H1 (cell line): ENCODE measurements at regions not wholly inside any gene's neighbourhood (a gene's known extent, or its start where the extent isn't known, plus 50 kb on each side); places are given as distances from the start of the nearest gene placed in this dataset.

Experiments used
- CTCF ChIA-PET: fragments of 300-600 bp; sonication (Branson Sonifier 250); formaldehyde crosslinking; loops from one replicate; lab custom pipeline; 2021; ENCODE audit not compliant: partially characterized antibody; lab: Charles Lee
- POLR2A ChIA-PET: fragments of 300-600 bp; sonication (Branson Sonifier 250); formaldehyde crosslinking; loops from one replicate; lab custom pipeline; 2021; ENCODE audit warnings: inconsistent platforms; ENCODE audit not compliant: partially characterized antibody; lab: Charles Lee
- DNase-seq, 2 experiments: peaks; one replicate each; pipeline versions ENCODE4 v3.0.0 to v3.0.0-alpha.2; 2010 to 2022; ENCODE audit warnings: low spot score in 2 of 2, low read depth in 1 of 2, mixed read lengths in 1 of 2
- FAIRE-seq: peaks from 2 replicates; lab custom pipeline; 2011; peaks lifted over from hg19 to GRCh38; lab: Jason Lieb, UNC
- H2AFZ ChIP-seq: 2 replicates; pipeline ENCODE4 v1.8.1; 2012; ENCODE audit warnings: low read length, inconsistent platforms
- H2AK5ac ChIP-seq: 2 replicates; pipeline ENCODE4 v1.6.1; 2013; ENCODE audit warnings: low read depth, low read length
- H2BK120ac ChIP-seq: replicated peaks from 2 replicates; pipeline ENCODE3; 2013; ENCODE audit warnings: low read depth, low read length, inconsistent platforms
- H2BK12ac ChIP-seq: 2 replicates; pipeline ENCODE4 v1.6.1; 2013; ENCODE audit warnings: low read depth, low read length
- H2BK15ac ChIP-seq: 2 replicates; pipeline ENCODE4 v1.6.1; 2013; ENCODE audit warnings: low read length
- H2BK20ac ChIP-seq: 2 replicates; pipeline ENCODE4 v1.6.1; 2013; ENCODE audit warnings: low read length
- H2BK5ac ChIP-seq: 2 replicates; pipeline ENCODE4 v1.6.1; 2013; ENCODE audit warnings: low read depth, low read length
- H3K14ac ChIP-seq: 2 replicates; pipeline ENCODE4 v1.6.1; 2013; ENCODE audit warnings: inconsistent platforms; ENCODE audit not compliant: insufficient read length
- H3K18ac ChIP-seq: 2 replicates; pipeline ENCODE4 v1.6.1; 2013; ENCODE audit warnings: low read length; ENCODE audit errors: extremely low read depth
- H3K23ac ChIP-seq: 2 replicates; pipeline ENCODE4 v1.6.1; 2013; ENCODE audit warnings: inconsistent platforms; ENCODE audit not compliant: insufficient read length
- H3K23me2 ChIP-seq: 2 replicates; pipeline ENCODE4 v1.6.1; 2013; ENCODE audit warnings: low read depth, low read length
- H3K27ac ChIP-seq: 2 replicates; pipeline ENCODE4 v1.6.1; 2011; ENCODE audit warnings: low read depth, low read length, inconsistent platforms
- H3K27me3 ChIP-seq, 4 experiments: replicated peaks in 1 of 4; 1 replicate in 1 of 4; 2 replicates in 3 of 4; pipeline versions ENCODE4 v1.6.1 to v1.8.1; 2011 to 2013; ENCODE audit warnings: low read length in 3 of 4, mild to moderate bottlenecking in 3 of 4, inconsistent platforms in 2 of 4, mixed read lengths in 2 of 4, moderate library complexity in 1 of 4; ENCODE audit not compliant: control insufficient read depth in 3 of 4, insufficient read depth in 3 of 4; ENCODE audit errors: extremely low read depth in 1 of 4
- H3K36me3 ChIP-seq, 4 experiments: 2 replicates each; pipeline versions ENCODE4 v1.6.1 to v1.8.1; 2011 to 2013; ENCODE audit warnings: mild to moderate bottlenecking in 4 of 4, low read length in 3 of 4, moderate library complexity in 2 of 4, control low read depth in 1 of 4, inconsistent platforms in 1 of 4; ENCODE audit not compliant: insufficient read depth in 4 of 4, control insufficient read depth in 2 of 4
- H3K4ac ChIP-seq: replicated peaks from 2 replicates; pipeline ENCODE3; 2013; ENCODE audit warnings: low read length, low read depth, mixed read lengths, inconsistent platforms; ENCODE audit not compliant: insufficient read length
- H3K4me1 ChIP-seq, 4 experiments: replicated peaks in 1 of 4; 1 replicate in 1 of 4; 2 replicates in 3 of 4; pipeline versions ENCODE4 v1.6.1 to v1.8.1; 2011 to 2013; ENCODE audit warnings: low read length in 3 of 4, inconsistent platforms in 2 of 4, mixed read lengths in 1 of 4; ENCODE audit not compliant: insufficient read depth in 4 of 4, control insufficient read depth in 3 of 4
- H3K4me2 ChIP-seq, 2 experiments: 2 replicates each; pipeline versions ENCODE4 v1.6.1 to v1.8.1; 2011 to 2013; ENCODE audit warnings: low read depth in 2 of 2, low read length in 2 of 2, control low read depth in 1 of 2, inconsistent platforms in 1 of 2, mild to moderate bottlenecking in 1 of 2; ENCODE audit not compliant: insufficient read depth in 1 of 2
- H3K4me3 ChIP-seq, 4 experiments: fragments of 200-600, 300-600 bp in 1 of 4; sonication (generic), shearing (Covaris generic), sonication (Bioruptor Twin) in 1 of 4; 2 replicates each; pipeline versions ENCODE4 v1.5.1 to v1.8.1; 2011 to 2016; ENCODE audit warnings: low read length in 4 of 4, low read depth in 3 of 4, control low read depth in 2 of 4, inconsistent platforms in 2 of 4, mild to moderate bottlenecking in 2 of 4, mixed read lengths in 1 of 4, moderate library complexity in 1 of 4; ENCODE audit not compliant: insufficient read depth in 2 of 4; ENCODE audit errors: extremely low read depth in 1 of 4
- H3K56ac ChIP-seq: replicated peaks from 2 replicates; pipeline ENCODE3; 2013; ENCODE audit warnings: low read depth, mild to moderate bottlenecking, mixed read lengths, low read length, inconsistent platforms; ENCODE audit not compliant: insufficient read length
- H3K79me1 ChIP-seq: 2 replicates; pipeline ENCODE4 v1.6.1; 2013; ENCODE audit warnings: low read depth, low read length, control low read depth
- H3K79me2 ChIP-seq, 2 experiments: 2 replicates each; pipeline versions ENCODE4 v1.6.1 to v1.8.1; 2012 to 2013; ENCODE audit warnings: low read length in 2 of 2, mild to moderate bottlenecking in 2 of 2, inconsistent platforms in 1 of 2; ENCODE audit not compliant: insufficient read depth in 2 of 2, control insufficient read depth in 1 of 2
- H3K9ac ChIP-seq, 4 experiments: replicated peaks in 1 of 4; 1 replicate in 1 of 4; 2 replicates in 3 of 4; pipeline versions ENCODE4 v1.6.1 to v1.8.1; 2011 to 2013; ENCODE audit warnings: low read depth in 3 of 4, low read length in 3 of 4, control low read depth in 2 of 4, mild to moderate bottlenecking in 2 of 4, moderate library complexity in 2 of 4, inconsistent platforms in 1 of 4; ENCODE audit errors: extremely low read depth in 1 of 4
- H3K9me3 ChIP-seq, 2 experiments: 2 replicates each; pipeline versions ENCODE4 v1.6.1 to v1.8.1; 2012 to 2013; ENCODE audit warnings: mild to moderate bottlenecking in 2 of 2, moderate library complexity in 2 of 2, control low read depth in 1 of 2, inconsistent platforms in 1 of 2, low read depth in 1 of 2, low read length in 1 of 2, mixed read lengths in 1 of 2; ENCODE audit not compliant: insufficient read depth in 2 of 2
- H4K20me1 ChIP-seq, 2 experiments: replicated peaks in 1 of 2; 2 replicates each; pipeline versions ENCODE3 to v1.8.1; 2011 to 2013; ENCODE audit warnings: inconsistent platforms in 2 of 2, low read length in 2 of 2, mild to moderate bottlenecking in 1 of 2; ENCODE audit not compliant: insufficient read depth in 2 of 2, control insufficient read depth in 1 of 2
- H4K5ac ChIP-seq: 2 replicates; pipeline ENCODE4 v1.6.1; 2013; ENCODE audit warnings: low read length, low read depth, mixed read lengths, inconsistent platforms; ENCODE audit not compliant: insufficient read length
- H4K8ac ChIP-seq: 2 replicates; pipeline ENCODE4 v1.8.0; 2013; ENCODE audit warnings: mild to moderate bottlenecking, moderate library complexity, low read length, inconsistent platforms; ENCODE audit not compliant: insufficient read depth; ENCODE audit errors: extremely low read depth
- H4K91ac ChIP-seq: replicated peaks from 2 replicates; pipeline ENCODE3; 2013; ENCODE audit warnings: low read length, mixed read lengths, inconsistent platforms; ENCODE audit not compliant: insufficient read length
- ASH2L ChIP-seq: fragments of 200-600, 300-600 bp; sonication (generic); IDR thresholded peaks from one replicate; pipeline ENCODE4 v1.7.1; 2017; ENCODE audit warnings: low read length
- BCL11A ChIP-seq, 2 experiments: IDR thresholded peaks; one replicate each; pipeline ENCODE4 v1.6.1; 2011; ENCODE audit warnings: low read depth in 2 of 2, low read length in 2 of 2, mild to moderate bottlenecking in 2 of 2
- BRCA1 ChIP-seq: IDR thresholded peaks from 2 replicates; pipeline ENCODE4 v1.6.1; 2012; ENCODE audit warnings: low read depth, low read length, improper control_type of control experiment
- CEBPB ChIP-seq: IDR thresholded peaks from 2 replicates; pipeline ENCODE4 v1.6.1; 2012; ENCODE audit warnings: low read depth, low read length
- CTBP2 ChIP-seq: IDR thresholded peaks from 2 replicates; pipeline ENCODE4 v1.7.0; 2011; ENCODE audit warnings: borderline replicate concordance, mild to moderate bottlenecking, moderate library complexity, mixed read lengths, low read length; ENCODE audit not compliant: insufficient read depth, insufficient read length
- E2F6 ChIP-seq: IDR thresholded peaks from 2 replicates; pipeline ENCODE4 v1.6.1; 2012; ENCODE audit warnings: inconsistent platforms
- EGR1 ChIP-seq: IDR thresholded peaks from 2 replicates; pipeline ENCODE4 v1.6.1; 2011; ENCODE audit warnings: low read depth, low read length, borderline replicate concordance
- EZH2 ChIP-seq: fragments of 200-600 bp; sonication (generic); IDR thresholded peaks from 2 replicates; pipeline ENCODE4 v1.7.1; 2012; ENCODE audit warnings: low read depth, mild to moderate bottlenecking, moderate library complexity, low read length, inconsistent platforms; ENCODE audit not compliant: severe bottlenecking
- NANOG ChIP-seq: IDR thresholded peaks from 2 replicates; pipeline ENCODE4 v1.6.1; 2011; ENCODE audit warnings: low read length, low read depth, mild to moderate bottlenecking, inconsistent platforms; ENCODE audit not compliant: insufficient read depth, poor library complexity, severe bottlenecking
- POU5F1 ChIP-seq: IDR thresholded peaks from 2 replicates; pipeline ENCODE4 v1.6.1; 2011; ENCODE audit warnings: low read depth, mild to moderate bottlenecking, low read length, moderate library complexity
- RBBP5 ChIP-seq: IDR thresholded peaks from 2 replicates; pipeline ENCODE4 v1.7.1; 2012; ENCODE audit warnings: low read depth, mild to moderate bottlenecking, inconsistent platforms, low read length, moderate library complexity, borderline replicate concordance
- TCF12 ChIP-seq: IDR thresholded peaks from 2 replicates; pipeline ENCODE4 v1.6.1; 2011; ENCODE audit warnings: low read depth, mild to moderate bottlenecking, low read length
- TEAD4 ChIP-seq: IDR thresholded peaks from 2 replicates; pipeline ENCODE4 v1.6.1; 2012; ENCODE audit warnings: low read depth, low read length, inconsistent platforms, mixed read lengths
- WGBS, 2 experiments: shearing (Covaris generic) in 1 of 2; methylation state at CpG; one replicate each; pipeline versions ENCODE4 v1.1.6 to v1.1.7; 2013 to 2015; ENCODE audit warnings: low lambda C conversion rate in 2 of 2, mixed read lengths in 2 of 2, inconsistent platforms in 1 of 2, low coverage in 1 of 2, missing lambda C conversion rate in 1 of 2; ENCODE audit not compliant: insufficient replicate concordance in 2 of 2, insufficient coverage in 1 of 2, insufficient read length in 1 of 2; ENCODE audit errors: extremely low coverage in 1 of 2, missing lambda C conversion rate in 1 of 2; 5-methylcytosine and 5-hydroxymethylcytosine counted together
- TF ChIP-seq, protein P1 (sequence below): IDR thresholded peaks from 2 replicates; pipeline ENCODE4 v1.6.1; 2012; ENCODE audit warnings: inconsistent platforms

GRCh38 chr13:39102981-39103490 lies 64.8 kb downstream of the NHLRC3 start:
- Histone ChIP-seq H2BK5ac (no peak overlapping the region), H2BK20ac (no peak overlapping the region), H3K23me2 (no peaks in the 10 kb centered on the region), H3K23ac (no peak overlapping the region), H2AFZ (peak overlapping the region; percentile 55), H3K4me1 (peaks cover 0 to 2% (median 0%) of the 10 kb centered on the region in 4 experiments; a peak in 1 of 7 replicates), H3K4me3 (no peak overlapping the region), H2BK120ac (no peak overlapping the region), H3K9me3 (no peaks in the 10 kb centered on the region), H3K27ac (no peak overlapping the region), H3K36me3 (no peaks in the 10 kb centered on the region), H4K91ac (no peak overlapping the region), H2BK12ac (no peak overlapping the region), H3K4me2 (no peak overlapping the region), H3K4ac (no peak overlapping the region), H3K79me1 (no peaks in the 10 kb centered on the region), H4K20me1 (no peaks in the 10 kb centered on the region), H2AK5ac (no peak overlapping the region), H2BK15ac (no peak overlapping the region), H3K9ac (no peak overlapping the region), H3K56ac (no peak overlapping the region), H3K14ac (no peak overlapping the region), H4K5ac (no peak overlapping the region), H3K79me2 (no peaks in the 10 kb centered on the region), H3K27me3 (no peaks in the 10 kb centered on the region; a peak in 1 of 7 replicates), H4K8ac (no peak overlapping the region), H3K18ac (no peak overlapping the region)
- POLR2A ChIA-PET = no interaction called here
- DNase-seq (no peak), FAIRE-seq (no peak)
- CTCF ChIA-PET = interaction anchor here (1.3 kb wide), 1 partner anchor 57 kb away, joined by 3 read pairs; no protein-coding TSS in a partner anchor
- 92% methylated on average over 6 of the region's 6 CpGs; no CpG with 5 or more reads in 1 of the 2 experiments for WGBS, 2 experiments
- TF ChIP-seq TEAD4 (no peak), POU5F1 (no peak), EZH2 (no peak), ASH2L (no peak), BCL11A (IDR thresholded peaks at IDR 0.05; ENCODE audit: low read depth in 2 of 2, low read length in 2 of 2) (no peak), RBBP5 (no peak), TCF12 (no peak), CTBP2 (no peak), EGR1 (no peak), E2F6 (no peak), NANOG (no peak), CEBPB (no peak), BRCA1 (no peak)
- TF ChIP-seq, protein P1, sequence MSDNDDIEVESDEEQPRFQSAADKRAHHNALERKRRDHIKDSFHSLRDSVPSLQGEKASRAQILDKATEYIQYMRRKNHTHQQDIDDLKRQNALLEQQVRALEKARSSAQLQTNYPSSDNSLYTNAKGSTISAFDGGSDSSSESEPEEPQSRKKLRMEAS = no peak
